Motor neuron (in vitro differentiated cells): ENCODE measurements at regions not wholly inside any gene's neighbourhood (a gene's known extent, or its start where the extent isn't known, plus 50 kb on each side); places are given as distances from the start of the nearest gene placed in this dataset.

Experiments
- ATAC-seq, 8 experiments: fragments of 200-7000 bp; cut with Tn5 transposase; replicated peaks in 6 of 8; 2 replicates each; pipeline ENCODE4 v1.8.0; 2021; ENCODE audit warnings: mild to moderate bottlenecking in 8 of 8, moderate library complexity in 8 of 8
- H3K27ac ChIP-seq, 2 donors: fragments of 250-450 bp; sonication (Bioruptor Pico); 2 replicates each; pipeline ENCODE4 v1.9.0; 2021; ENCODE audit warnings: antibody characterized with exemption in 2 of 2, mild to moderate bottlenecking in 2 of 2, moderate library complexity in 1 of 2
- H3K4me1 ChIP-seq, 2 donors: fragments of 250-450 bp; sonication (Bioruptor Pico); replicated peaks in 1 of 2; 2 replicates each; pipeline ENCODE4 v1.6.1; 2021; ENCODE audit warnings: antibody characterized with exemption in 2 of 2, mild to moderate bottlenecking in 2 of 2, moderate library complexity in 1 of 2
- H3K4me3 ChIP-seq, 5 donors: fragments of 250-450 bp; sonication (Bioruptor Pico); 2 replicates each; pipeline ENCODE4 v1.9.0; 2021; ENCODE audit warnings: antibody characterized with exemption in 5 of 5, mild to moderate bottlenecking in 5 of 5, moderate library complexity in 4 of 5
- WGBS, 10 experiments: fragments of 450-650 bp; shearing (Covaris generic); methylation state at CpG; one replicate each; pipeline ENCODE4 v1.0.0; 2022; 5-methylcytosine and 5-hydroxymethylcytosine counted together
- in situ Hi-C, 9 experiments: fragments of 400-800 bp; cut with MboI; loops; one replicate each; pipeline ENCODE4 v1.15.0; 2021; ENCODE audit warnings: low sequenced_read_pairs in 9 of 9, low pct_unique_long_range_greater_than_20kb in 2 of 9; ENCODE audit not compliant: unreplicated experiment in 9 of 9

DNA sequence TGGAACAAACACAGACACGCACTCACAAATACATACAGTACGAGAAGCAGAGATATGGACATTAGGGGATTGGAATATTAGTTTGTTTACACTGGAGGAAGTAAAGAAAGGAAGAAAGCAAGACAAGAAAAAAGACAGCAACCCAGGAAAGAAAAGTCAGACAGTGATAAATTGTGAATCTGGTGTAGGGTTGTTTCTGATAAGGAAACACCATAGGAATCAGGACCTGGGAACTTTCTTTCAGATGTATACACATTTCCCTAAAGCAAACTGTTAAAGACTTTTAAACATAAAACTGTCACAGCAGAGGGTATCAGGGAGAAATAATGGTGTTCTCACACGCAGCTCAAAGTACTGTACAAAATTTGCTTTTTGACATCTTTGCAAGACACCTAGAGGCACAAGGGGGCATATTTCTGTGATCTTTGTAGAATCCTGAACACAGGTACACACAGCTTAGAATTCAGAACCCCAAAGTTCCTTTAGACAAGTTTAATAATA is 153.7 kb downstream of the TUSC7 start:
- no peak overlapping the region for H3K27ac ChIP-seq
- peaks cover 13 to 31% of the 10 kb centered on the region in 2 donors for H3K4me1 ChIP-seq
- ATAC-seq = no peak
- WGBS, 10 experiments = 24 to 100% (median 76%) methylated on average over 1 to 3 of the region's 3 CpGs; no CpG with 5 or more reads in 1 of the 10 experiments
- no peak overlapping the region for H3K4me3 ChIP-seq
- in situ Hi-C loops = loop anchor here in 1 of 9 experiments (25.0 kb wide), 2 partner anchors 499 to 674 kb away; no protein-coding TSS in a partner anchor

- H3K4me3 ChIP-seq = peak overlapping the region; percentile 20 to 36 (median 23)
- in situ Hi-C loops = loop anchor here in 1 of 9 experiments (25.0 kb wide), 2 partner anchors 498 to 673 kb away; no protein-coding TSS in a partner anchor
- no peak overlapping the region for H3K27ac ChIP-seq
- WGBS, 10 experiments = 0 to 40% (median 8%) methylated on average over 1 to 16 of the region's 16 CpGs
- H3K4me1 ChIP-seq = peaks cover 13 to 31% of the 10 kb centered on the region in 2 donors
- ATAC-seq = peak; percentile 72 to 84 (median 80)
Measured at GRCh38 chr3:116863822-116864589, 154.4 kb downstream of the TUSC7 start.

DNA sequence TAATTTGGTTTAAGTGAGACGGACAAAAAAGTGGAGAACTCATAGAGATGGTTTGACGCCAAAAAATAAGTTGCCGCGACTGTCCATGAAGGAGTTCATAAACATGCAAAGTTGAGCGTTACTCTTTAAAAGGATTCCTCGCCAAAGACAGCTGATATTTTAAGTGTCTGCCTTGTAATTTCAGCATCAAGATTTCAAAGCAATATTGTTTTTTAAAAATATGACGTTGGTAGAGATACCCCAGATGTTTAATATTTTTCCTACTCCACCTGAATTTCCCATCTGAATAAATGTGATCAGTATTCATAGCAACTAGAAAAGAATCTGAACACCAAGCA is 155.0 kb downstream of the TUSC7 start:
- in situ Hi-C loops = loop anchor here in 1 of 9 experiments (25.0 kb wide), 2 partner anchors 498 to 673 kb away; no protein-coding TSS in a partner anchor
- H3K4me1 ChIP-seq = peaks cover 13 to 31% of the 10 kb centered on the region in 2 donors
- H3K4me3 ChIP-seq = peak overlapping the region in 1 of 5 donors; percentile 23
- 0 to 100% (median 38%) methylated on average over 1 to 6 of the region's 7 CpGs for WGBS, 10 experiments
- H3K27ac ChIP-seq = no peak overlapping the region
- ATAC-seq = no peak

GRCh38 chr3:116870379-116870778 is 160.8 kb downstream of the TUSC7 start:
- H3K4me3 ChIP-seq = no peak overlapping the region
- ATAC-seq = peak in 2 of 8 experiments; percentile 35 to 65
- 21 to 92% (median 46%) methylated on average over 2 to 4 of the region's 4 CpGs; no CpG with 5 or more reads in 1 of the 10 experiments for WGBS, 10 experiments
- no peak overlapping the region for H3K27ac ChIP-seq
- in situ Hi-C loops = loop anchor here in 1 of 9 experiments (10.0 to 25.0 kb wide), 3 partner anchors 144 to 667 kb away; no protein-coding TSS in a partner anchor
- H3K4me1 ChIP-seq = peaks cover 5 to 9% of the 10 kb centered on the region in 2 donors

DNA sequence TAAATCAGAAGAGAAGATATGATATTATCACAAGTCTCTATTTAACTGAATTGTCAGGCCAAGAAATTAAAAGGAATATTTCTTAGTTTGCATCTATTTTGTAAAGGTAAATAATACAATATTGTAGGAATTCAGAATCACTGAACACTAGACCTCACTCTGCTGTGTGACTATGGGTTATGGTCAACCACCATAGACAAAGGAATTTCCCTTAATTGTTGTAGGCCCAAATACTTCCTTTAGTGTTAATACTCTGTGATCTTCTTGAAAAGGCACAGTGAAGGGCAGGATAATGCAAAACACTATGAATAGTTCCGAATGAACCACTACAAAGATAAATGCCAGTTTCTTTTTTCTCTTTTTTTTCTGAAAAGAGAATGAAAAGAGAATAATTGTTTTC is 162.3 kb downstream of the TUSC7 start:
- H3K4me1 ChIP-seq = peaks cover 5 to 9% of the 10 kb centered on the region in 2 donors
- in situ Hi-C loops = loop anchor here in 1 of 9 experiments (10.0 to 25.0 kb wide), 3 partner anchors 143 to 665 kb away; no protein-coding TSS in a partner anchor
- ATAC-seq = no peak
- H3K4me3 ChIP-seq = no peak overlapping the region
- 14 to 100% (median 69%) methylated on average over 1 of the region's 1 CpG for WGBS, 10 experiments
- no peak overlapping the region for H3K27ac ChIP-seq

DNA sequence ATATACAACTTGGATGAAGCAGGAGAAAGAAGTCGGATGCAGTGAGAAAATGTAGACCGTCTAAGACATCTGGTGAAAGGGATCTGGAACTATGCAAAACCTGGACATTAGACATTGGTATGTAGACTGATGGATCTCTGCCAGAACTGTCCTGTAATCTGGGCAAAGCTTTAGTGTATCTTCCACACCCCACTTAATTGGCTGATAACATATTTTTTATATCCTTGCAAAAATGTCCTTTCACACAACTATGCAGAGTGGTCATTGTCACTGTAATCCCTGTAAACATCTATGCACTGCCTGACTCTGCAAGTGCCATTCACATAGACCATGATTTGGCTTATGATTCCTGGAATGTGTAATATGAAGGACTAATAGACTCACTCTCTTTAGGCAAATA is 163.1 kb downstream of the TUSC7 start:
- WGBS, 10 experiments = 20 to 100% (median 85%) methylated on average over 1 to 2 of the region's 2 CpGs; no CpG with 5 or more reads in 1 of the 10 experiments
- Histone ChIP-seq H3K27ac (no peak overlapping the region), H3K4me3 (no peak overlapping the region), H3K4me1 (peaks cover 5 to 9% of the 10 kb centered on the region in 2 donors)
- peak in 1 of 8 experiments; percentile 28 for ATAC-seq
- in situ Hi-C loops = loop anchor here in 1 of 9 experiments (10.0 to 25.0 kb wide), 3 partner anchors 142 to 665 kb away; no protein-coding TSS in a partner anchor

DNA sequence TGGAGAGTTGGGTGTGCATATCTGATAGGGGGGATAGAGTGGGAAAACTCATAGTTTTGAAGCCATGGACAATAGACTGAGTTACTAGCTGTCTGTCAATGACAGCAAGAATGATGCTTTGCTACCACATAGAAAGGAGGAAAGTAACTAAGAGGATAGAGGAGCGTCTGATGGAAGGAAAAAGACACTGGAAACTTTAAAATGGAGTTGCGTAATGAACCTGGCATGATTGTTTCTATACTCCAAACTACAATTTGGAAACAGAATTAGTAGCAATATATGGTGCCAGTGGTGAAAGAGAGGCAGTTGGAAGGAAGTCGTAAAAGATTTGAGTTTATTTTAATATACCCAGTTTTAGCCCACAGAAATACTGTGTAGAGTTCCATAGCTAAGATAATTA is 163.6 kb downstream of the TUSC7 start:
- in situ Hi-C loops = loop anchor here in 1 of 9 experiments (10.0 to 25.0 kb wide), 3 partner anchors 142 to 664 kb away; no protein-coding TSS in a partner anchor

DNA sequence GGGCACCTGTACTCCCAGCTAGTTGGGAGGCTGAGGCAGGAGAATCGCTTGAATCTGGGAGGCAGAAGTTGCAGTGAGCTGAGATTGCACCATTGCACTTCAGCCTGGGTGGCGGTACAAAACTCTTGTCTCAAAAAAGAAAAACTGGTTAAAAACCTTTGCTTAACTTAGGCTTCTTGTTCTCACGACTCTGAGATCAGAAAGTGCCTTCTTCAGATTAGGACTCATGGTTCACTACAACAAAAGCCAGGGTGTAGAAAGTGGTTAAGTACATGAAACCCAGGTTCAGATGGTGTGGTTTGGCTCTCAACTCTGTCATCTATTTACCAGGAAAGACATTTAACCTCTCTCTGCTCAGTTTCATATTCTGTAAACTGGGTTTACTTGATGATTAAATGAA is 168.4 kb downstream of the TUSC7 start:
- WGBS, 10 experiments = 21 to 100% (median 87%) methylated on average over 1 to 3 of the region's 3 CpGs; no CpG with 5 or more reads in 3 of the 10 experiments
- Histone ChIP-seq H3K27ac (no peak overlapping the region), H3K4me3 (no peak overlapping the region), H3K4me1 (no peaks in the 10 kb centered on the region)
- ATAC-seq = no peak
- in situ Hi-C loops = loop anchor here in 1 of 9 experiments (10.0 kb wide), 1 partner anchor 137 kb away; no protein-coding TSS in a partner anchor

More for the DNA sequence above, 163.6 kb downstream of the TUSC7 start:
- no peak for ATAC-seq
- Histone ChIP-seq H3K4me3 (no peak overlapping the region), H3K4me1 (peaks cover 5 to 9% of the 10 kb centered on the region in 2 donors), H3K27ac (no peak overlapping the region)
- 64 to 100% (median 100%) methylated on average over 1 to 3 of the region's 3 CpGs for WGBS, 10 experiments

DNA sequence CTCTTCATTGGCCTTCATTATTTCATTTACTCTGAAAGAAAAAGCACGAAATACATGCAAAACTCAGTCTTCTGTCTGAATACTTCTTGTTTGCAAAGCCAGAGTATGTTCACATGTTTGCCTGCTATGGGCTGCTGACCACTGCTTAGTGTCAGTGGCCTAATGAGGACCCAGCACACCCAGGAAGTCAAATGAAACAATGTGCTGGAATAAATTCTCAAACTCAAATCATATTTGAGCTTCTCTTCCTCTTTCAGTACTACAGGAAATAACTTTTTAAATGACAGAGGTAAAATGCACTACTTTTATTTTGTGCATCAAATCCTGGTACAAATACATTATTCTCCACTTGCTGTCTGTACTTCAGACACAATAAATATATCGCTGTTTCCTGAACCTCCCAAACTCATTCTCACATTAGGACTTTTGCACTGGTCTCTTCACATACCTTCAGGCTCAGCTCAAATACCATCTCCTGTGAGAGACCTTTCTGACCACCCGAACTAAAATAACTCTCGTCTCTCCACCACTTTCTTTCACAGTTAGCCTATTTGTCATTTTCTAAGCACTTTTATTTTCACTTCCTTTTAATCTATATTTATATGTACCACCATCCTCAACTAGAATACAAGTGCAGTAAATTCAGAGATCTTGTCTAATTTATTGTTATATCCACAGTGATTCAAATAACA is 176.8 kb downstream of the TUSC7 start:
- in situ Hi-C loops = no loop called here
- no peak overlapping the region for H3K27ac ChIP-seq
- H3K4me1 ChIP-seq = peaks cover 0 to 7% of the 10 kb centered on the region in 2 donors
- 21 to 70% (median 61%) methylated on average over 2 to 4 of the region's 4 CpGs; no CpG with 5 or more reads in 1 of the 10 experiments for WGBS, 10 experiments
- H3K4me3 ChIP-seq = no peak overlapping the region
- no peak for ATAC-seq

- no peaks in the 10 kb centered on the region for H3K4me1 ChIP-seq
- no peak for ATAC-seq
- in situ Hi-C loops = no loop called here
- H3K4me3 ChIP-seq = no peak overlapping the region
- H3K27ac ChIP-seq = no peak overlapping the region
- 42 to 100% (median 93%) methylated on average over 1 to 2 of the region's 2 CpGs; no CpG with 5 or more reads in 3 of the 10 experiments for WGBS, 10 experiments
Measured at GRCh38 chr3:116896116-116896515, 186.5 kb downstream of the TUSC7 start.

- in situ Hi-C loops = no loop called here
- WGBS, 10 experiments = 36 to 100% (median 91%) methylated on average over 1 to 3 of the region's 3 CpGs; no CpG with 5 or more reads in 2 of the 10 experiments
Measured at GRCh38 chr3:116897382-116897781, 187.8 kb downstream of the TUSC7 start.

GRCh38 chr3:116899253-116899652 is 189.7 kb downstream of the TUSC7 start:
- H3K27ac ChIP-seq = no peak overlapping the region
- peak in 1 of 8 experiments; percentile 21 for ATAC-seq
- peaks cover 6 to 9% of the 10 kb centered on the region in 2 donors for H3K4me1 ChIP-seq
- WGBS, 10 experiments = 20 to 61% (median 38%) methylated on average over 1 to 4 of the region's 4 CpGs
- no peak overlapping the region for H3K4me3 ChIP-seq
- in situ Hi-C loops = no loop called here

More at GRCh38 chr3:116897382-116897781, 187.8 kb downstream of the TUSC7 start:
- Histone ChIP-seq H3K4me1 (no peaks in the 10 kb centered on the region), H3K4me3 (no peak overlapping the region), H3K27ac (no peak overlapping the region)
- no peak for ATAC-seq
